ENCODE measurements at regions not wholly inside any gene's neighbourhood (a gene's known extent, or its start where the extent isn't known, plus 50 kb on each side); places are given as distances from the start of the nearest gene placed in this dataset.

- H3K27me3 ChIP-seq (ENCODE audit: control insufficient read depth, insufficient read depth, low read length): no peaks in the 10 kb centered on the region
- no peak overlapping the region for H3K27ac ChIP-seq (ENCODE audit: low read depth, low read length)
These were observed 108.6 kb upstream of the IRX2 start for GRCh38 chr5:2860101-2860500.

DNA sequence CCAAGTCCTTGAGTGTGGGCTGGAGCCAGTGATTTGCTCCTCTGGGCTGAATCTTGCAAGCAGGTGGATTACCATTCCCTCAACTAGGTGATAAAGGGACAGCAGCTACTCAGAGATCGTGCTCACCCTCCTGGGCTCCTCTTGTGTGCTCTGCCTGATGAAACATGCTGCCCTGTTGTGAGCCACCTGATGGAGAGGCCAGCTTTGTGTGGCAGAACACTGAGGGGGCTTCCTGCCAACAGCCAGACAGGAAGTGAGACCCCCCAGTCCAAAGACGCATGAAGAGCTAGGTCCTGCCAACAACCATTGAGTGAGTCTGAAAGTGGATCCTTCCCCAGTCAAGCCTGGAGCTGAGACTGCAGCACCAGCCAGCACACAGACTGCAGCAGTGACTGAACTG lies 106.4 kb upstream of the IRX2 start:
- ChIA-PET POLR2A (no interaction called here), CTCF (no interaction called here)
- no peak overlapping the region for H3K27ac ChIP-seq (ENCODE audit: low read depth, low read length)
- H3K27me3 ChIP-seq (ENCODE audit: control insufficient read depth, insufficient read depth, low read length): no peaks in the 10 kb centered on the region
- DNase-seq (ENCODE audit: low read depth, low spot score): no peak
- TF ChIP-seq, protein P1, sequence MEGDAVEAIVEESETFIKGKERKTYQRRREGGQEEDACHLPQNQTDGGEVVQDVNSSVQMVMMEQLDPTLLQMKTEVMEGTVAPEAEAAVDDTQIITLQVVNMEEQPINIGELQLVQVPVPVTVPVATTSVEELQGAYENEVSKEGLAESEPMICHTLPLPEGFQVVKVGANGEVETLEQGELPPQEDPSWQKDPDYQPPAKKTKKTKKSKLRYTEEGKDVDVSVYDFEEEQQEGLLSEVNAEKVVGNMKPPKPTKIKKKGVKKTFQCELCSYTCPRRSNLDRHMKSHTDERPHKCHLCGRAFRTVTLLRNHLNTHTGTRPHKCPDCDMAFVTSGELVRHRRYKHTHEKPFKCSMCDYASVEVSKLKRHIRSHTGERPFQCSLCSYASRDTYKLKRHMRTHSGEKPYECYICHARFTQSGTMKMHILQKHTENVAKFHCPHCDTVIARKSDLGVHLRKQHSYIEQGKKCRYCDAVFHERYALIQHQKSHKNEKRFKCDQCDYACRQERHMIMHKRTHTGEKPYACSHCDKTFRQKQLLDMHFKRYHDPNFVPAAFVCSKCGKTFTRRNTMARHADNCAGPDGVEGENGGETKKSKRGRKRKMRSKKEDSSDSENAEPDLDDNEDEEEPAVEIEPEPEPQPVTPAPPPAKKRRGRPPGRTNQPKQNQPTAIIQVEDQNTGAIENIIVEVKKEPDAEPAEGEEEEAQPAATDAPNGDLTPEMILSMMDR (IDR thresholded peaks at IDR 0.05; ENCODE audit: low read depth, low read length): no peak
- H3K9me3 ChIP-seq (ENCODE audit: control insufficient read depth, insufficient read depth, low read length): peaks cover 47% of the 10 kb centered on the region
- H3K4me3 ChIP-seq (ENCODE audit: low read depth, low read length): no peak overlapping the region

More at GRCh38 chr5:2860101-2860500, 108.6 kb upstream of the IRX2 start:
- Histone ChIP-seq H3K4me3 (ENCODE audit: low read depth, low read length) (no peak overlapping the region), H3K9me3 (ENCODE audit: control insufficient read depth, insufficient read depth, low read length) (peaks cover 54% of the 10 kb centered on the region)
- POLR2A ChIA-PET: no interaction called here
- no peak for DNase-seq (ENCODE audit: low read depth, low spot score)
- CTCF ChIA-PET: no interaction called here
- TF ChIP-seq, protein P1 (IDR thresholded peaks at IDR 0.05; ENCODE audit: low read depth, low read length): no peak

- Histone ChIP-seq H3K9me3 (ENCODE audit: control insufficient read depth, insufficient read depth, low read length) (peaks cover 46% of the 10 kb centered on the region), H3K27ac (ENCODE audit: low read depth, low read length) (no peak overlapping the region), H3K27me3 (ENCODE audit: control insufficient read depth, insufficient read depth, low read length) (no peaks in the 10 kb centered on the region), H3K4me3 (ENCODE audit: low read depth, low read length) (no peak overlapping the region)
- ChIA-PET CTCF (no interaction called here), POLR2A (no interaction called here)
- DNase-seq (ENCODE audit: low read depth, low spot score): no peak
- TF ChIP-seq, protein P1 (IDR thresholded peaks at IDR 0.05; ENCODE audit: low read depth, low read length): no peak
These were observed 104.7 kb upstream of the IRX2 start for GRCh38 chr5:2856206-2856605.

DNA sequence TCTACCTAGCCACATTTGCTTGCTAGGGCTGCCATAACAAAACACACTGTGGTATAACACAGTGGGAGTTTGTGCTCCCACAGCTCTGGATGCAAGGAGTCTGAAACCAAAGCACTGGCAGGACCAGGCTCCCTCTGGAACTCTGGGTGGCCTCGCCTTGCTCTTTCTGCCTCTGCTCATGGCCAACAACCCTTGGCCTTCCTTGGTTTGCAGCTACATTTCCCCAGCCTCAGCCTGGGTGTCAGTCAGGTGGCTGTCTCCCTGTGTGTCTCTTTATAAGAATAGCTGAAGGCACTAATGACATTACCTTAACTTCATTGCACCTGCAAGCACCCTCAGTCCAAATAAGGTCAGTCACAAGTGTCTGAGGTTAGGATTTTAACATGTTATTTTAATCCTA lies 101.0 kb upstream of the IRX2 start:
- TF ChIP-seq, protein P1 (IDR thresholded peaks at IDR 0.05; ENCODE audit: low read depth, low read length): no peak
- peaks cover 41% of the 10 kb centered on the region for H3K9me3 ChIP-seq (ENCODE audit: control insufficient read depth, insufficient read depth, low read length)
- no peak for DNase-seq (ENCODE audit: low read depth, low spot score)
- POLR2A ChIA-PET: no interaction called here
- H3K27ac ChIP-seq (ENCODE audit: low read depth, low read length): no peak overlapping the region
- CTCF ChIA-PET: no interaction called here
- no peaks in the 10 kb centered on the region for H3K27me3 ChIP-seq (ENCODE audit: control insufficient read depth, insufficient read depth, low read length)
- H3K4me3 ChIP-seq (ENCODE audit: low read depth, low read length): no peak overlapping the region

GRCh38 chr5:2851895-2852294 lies 100.4 kb upstream of the IRX2 start:
- ChIA-PET CTCF (no interaction called here), POLR2A (no interaction called here)
- H3K4me3 ChIP-seq (ENCODE audit: low read depth, low read length): no peak overlapping the region
- no peak overlapping the region for H3K27ac ChIP-seq (ENCODE audit: low read depth, low read length)
- H3K9me3 ChIP-seq (ENCODE audit: control insufficient read depth, insufficient read depth, low read length): peaks cover 41% of the 10 kb centered on the region
- no peaks in the 10 kb centered on the region for H3K27me3 ChIP-seq (ENCODE audit: control insufficient read depth, insufficient read depth, low read length)
- DNase-seq (ENCODE audit: low read depth, low spot score): no peak
- TF ChIP-seq, protein P1 (IDR thresholded peaks at IDR 0.05; ENCODE audit: low read depth, low read length): no peak
